ENCODE measurements at regions not wholly inside any gene's neighbourhood (a gene's known extent, or its start where the extent isn't known, plus 50 kb on each side); places are given as distances from the start of the nearest gene placed in this dataset.

GRCh38 chr12:126147321-126147720 is 1082.1 kb downstream of the AACS start:
- DNase-seq (no peak), ATAC-seq (ENCODE audit: low read depth) (no peak)
- Mint-ChIP-seq H3K4me1 (no peaks in the 10 kb centered on the region), H3K36me3 (ENCODE audit: low read depth) (no peaks in the 10 kb centered on the region), H3K27me3 (no peaks in the 10 kb centered on the region), H3K27ac (no peak overlapping the region), H3K4me3 (no peak overlapping the region), H3K9me3 (peaks cover 9% of the 10 kb centered on the region)
- intact Hi-C loops (cut with micrococcal nuclease) = no loop called here
- no peak for TF ChIP-seq CTCF (IDR thresholded peaks at IDR 0.05)
- POLR2A ChIA-PET = no interaction called here
- CTCF ChIA-PET = no interaction called here

GRCh38 chr12:126156806-126157574 is 1091.8 kb downstream of the AACS start:
- H3K27ac Mint-ChIP-seq = no peak overlapping the region
- no peak for DNase-seq
- H3K9me3 Mint-ChIP-seq = peaks cover 2% of the 10 kb centered on the region
- H3K27me3 Mint-ChIP-seq = no peaks in the 10 kb centered on the region
- CTCF ChIA-PET = no interaction called here
- POLR2A ChIA-PET = no interaction called here
- no peak for ATAC-seq (ENCODE audit: low read depth)
- no peaks in the 10 kb centered on the region for H3K36me3 Mint-ChIP-seq (ENCODE audit: low read depth)
- intact Hi-C loops (cut with micrococcal nuclease) = no loop called here
- no peak for TF ChIP-seq CTCF (IDR thresholded peaks at IDR 0.05)
- no peak overlapping the region for H3K4me3 Mint-ChIP-seq
- no peaks in the 10 kb centered on the region for H3K4me1 Mint-ChIP-seq

DNA sequence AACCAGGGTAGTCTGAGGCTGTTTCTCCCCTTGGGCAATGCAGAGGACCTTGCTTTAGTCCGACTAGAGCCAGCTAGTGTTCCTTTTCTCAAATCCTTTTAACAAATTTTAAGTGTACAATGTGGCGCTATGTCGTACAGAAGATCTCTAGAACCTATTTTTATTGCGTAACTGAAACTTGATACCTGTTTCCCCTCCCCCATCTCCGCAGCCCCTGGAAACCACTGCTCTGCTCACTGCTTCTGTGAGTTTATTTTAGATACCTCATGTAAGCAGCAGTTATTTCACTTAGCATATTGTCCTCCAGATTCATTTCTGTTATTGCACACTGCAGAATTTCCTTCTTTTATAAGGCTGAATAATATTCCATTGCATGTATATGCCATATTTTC is 1092.3 kb downstream of the AACS start:
- Mint-ChIP-seq H3K4me1 (no peaks in the 10 kb centered on the region), H3K9me3 (peaks cover 2% of the 10 kb centered on the region), H3K36me3 (ENCODE audit: low read depth) (no peaks in the 10 kb centered on the region), H3K4me3 (no peak overlapping the region), H3K27me3 (no peaks in the 10 kb centered on the region), H3K27ac (no peak overlapping the region)
- ATAC-seq (ENCODE audit: low read depth) (no peak), DNase-seq (no peak)
- TF ChIP-seq CTCF (IDR thresholded peaks at IDR 0.05) = no peak
- CTCF ChIA-PET = no interaction called here
- POLR2A ChIA-PET = no interaction called here
- intact Hi-C loops (cut with micrococcal nuclease) = no loop called here

DNA sequence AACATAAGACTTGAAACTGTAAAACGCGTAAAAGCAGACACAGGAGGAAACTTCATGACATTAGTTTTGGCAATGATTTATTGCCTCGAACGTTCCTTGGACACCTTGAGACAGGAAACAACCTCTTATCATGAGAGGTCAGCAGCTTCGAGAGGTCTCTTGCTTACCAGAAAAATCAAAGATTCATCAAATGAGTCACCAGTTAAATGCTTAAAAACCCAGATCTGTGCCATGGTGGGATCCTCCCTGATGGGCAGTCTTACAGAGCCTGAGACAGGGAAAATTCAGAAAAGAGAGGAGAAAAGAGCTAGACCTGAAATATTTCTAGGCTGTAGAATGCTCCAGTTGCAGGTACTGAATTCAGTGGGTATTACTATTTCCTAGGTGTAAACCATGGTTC is 1093.9 kb downstream of the AACS start:
- TF ChIP-seq CTCF (IDR thresholded peaks at IDR 0.05) = no peak
- DNase-seq = no peak
- POLR2A ChIA-PET = no interaction called here
- intact Hi-C loops (cut with micrococcal nuclease) = no loop called here
- CTCF ChIA-PET = no interaction called here
- no peak for ATAC-seq (ENCODE audit: low read depth)
- Mint-ChIP-seq H3K36me3 (ENCODE audit: low read depth) (no peaks in the 10 kb centered on the region), H3K4me3 (no peak overlapping the region), H3K27ac (no peak overlapping the region), H3K9me3 (peaks cover 2% of the 10 kb centered on the region), H3K4me1 (no peaks in the 10 kb centered on the region), H3K27me3 (no peaks in the 10 kb centered on the region)

DNA sequence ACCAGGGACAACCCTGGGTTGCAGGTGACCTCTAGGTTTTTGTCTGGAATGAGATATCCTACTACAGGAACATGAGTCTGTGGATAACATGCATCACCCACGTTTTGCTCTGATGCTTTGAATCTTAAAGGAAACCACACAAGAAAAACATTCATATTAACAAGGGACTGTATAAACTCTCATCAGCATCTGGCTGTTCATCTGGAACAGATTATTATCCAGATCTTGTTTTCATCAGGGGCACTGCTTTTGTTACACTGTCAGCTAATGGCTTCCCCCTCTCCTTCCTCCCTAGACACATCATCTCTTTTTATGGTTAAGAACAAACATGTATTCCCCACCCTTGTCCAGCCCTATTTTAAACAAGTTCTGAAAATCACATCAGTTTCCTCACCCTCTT is 1095.7 kb downstream of the AACS start:
- Mint-ChIP-seq H3K9me3 (peaks cover 5% of the 10 kb centered on the region), H3K36me3 (ENCODE audit: low read depth) (no peaks in the 10 kb centered on the region), H3K4me3 (no peak overlapping the region), H3K27ac (no peak overlapping the region), H3K4me1 (no peaks in the 10 kb centered on the region), H3K27me3 (no peaks in the 10 kb centered on the region)
- DNase-seq = no peak
- POLR2A ChIA-PET = no interaction called here
- intact Hi-C loops (cut with micrococcal nuclease) = no loop called here
- ATAC-seq (ENCODE audit: low read depth) = no peak
- TF ChIP-seq CTCF (IDR thresholded peaks at IDR 0.05) = no peak
- CTCF ChIA-PET = no interaction called here

Data from activated B cell treated with CpG ODN at 0.5 μM for 24 hours (primary cell).